DND-41 (cell line): ENCODE measurements at regions not wholly inside any gene's neighbourhood (a gene's known extent, or its start where the extent isn't known, plus 50 kb on each side); places are given as distances from the start of the nearest gene placed in this dataset.
"Not testable (repeated sequence)": the region's sequence is repeated elsewhere in the genome, so short reads cannot be mapped to it uniquely, and the experiment has no call there.

Source experiments
- ATAC-seq: fragments of 200-7000 bp; cut with Tn5 transposase; 3 replicates; pipeline ENCODE4 v1.9.1; 2021; ENCODE audit warnings: low read depth; ENCODE audit not compliant: insufficient read depth
- DNase-seq: peaks from one replicate; pipeline ENCODE4 v3.0.0-alpha.2; 2020
- H2AFZ ChIP-seq: 2 replicates; pipeline ENCODE4 v1.6.0; 2012; ENCODE audit warnings: low read depth, low read length
- H3K27ac ChIP-seq: 2 replicates; pipeline ENCODE4 v1.5.1; 2012; ENCODE audit warnings: low read length, inconsistent platforms
- H3K27me3 ChIP-seq: fragments of 200-600 bp; sonication (generic); 2 replicates; pipeline ENCODE4 v1.6.0; 2012; ENCODE audit warnings: low read length, mild to moderate bottlenecking, inconsistent platforms; ENCODE audit not compliant: insufficient read depth, poor library complexity
- H3K36me3 ChIP-seq: 2 replicates; pipeline ENCODE4 v1.5.1; 2012; ENCODE audit warnings: low read length, inconsistent platforms; ENCODE audit not compliant: insufficient read depth
- H3K4me1 ChIP-seq: 2 replicates; pipeline ENCODE4 v1.5.1; 2012; ENCODE audit warnings: mild to moderate bottlenecking, low read length; ENCODE audit not compliant: insufficient read depth
- H3K4me2 ChIP-seq: 2 replicates; pipeline ENCODE4 v1.6.0; 2012; ENCODE audit warnings: mild to moderate bottlenecking, moderate library complexity, low read length, inconsistent platforms; ENCODE audit not compliant: insufficient read depth
- H3K4me3 ChIP-seq, 2 experiments: fragments of 200-600 bp in 1 of 2; shearing (Covaris generic) in 1 of 2; 2 replicates each; pipeline ENCODE4 v1.5.1; 2012 to 2016; ENCODE audit warnings: inconsistent platforms in 2 of 2, low read length in 2 of 2, mild to moderate bottlenecking in 2 of 2, low read depth in 1 of 2, moderate library complexity in 1 of 2
- H3K79me2 ChIP-seq: 2 replicates; pipeline ENCODE4 v1.6.0; 2012; ENCODE audit warnings: low read length, inconsistent platforms; ENCODE audit not compliant: insufficient read depth
- H3K9ac ChIP-seq: 2 replicates; pipeline ENCODE4 v1.6.0; 2012; ENCODE audit warnings: low read depth, mild to moderate bottlenecking, inconsistent platforms, low read length, moderate library complexity
- H3K9me3 ChIP-seq: 2 replicates; pipeline ENCODE4 v1.5.1; 2012; ENCODE audit warnings: low read length, moderate library complexity, mild to moderate bottlenecking, inconsistent platforms; ENCODE audit not compliant: insufficient read depth, severe bottlenecking
- H4K20me1 ChIP-seq: 2 replicates; pipeline ENCODE4 v1.6.0; 2012; ENCODE audit warnings: low read length; ENCODE audit not compliant: insufficient read depth
- CTCF ChIP-seq: IDR thresholded peaks from 2 replicates; pipeline ENCODE4 v1.5.1; 2012; ENCODE audit warnings: borderline replicate concordance, low read length, moderate library complexity, mild to moderate bottlenecking; ENCODE audit not compliant: poor library complexity, severe bottlenecking; ENCODE audit errors: extremely low read depth

DNA sequence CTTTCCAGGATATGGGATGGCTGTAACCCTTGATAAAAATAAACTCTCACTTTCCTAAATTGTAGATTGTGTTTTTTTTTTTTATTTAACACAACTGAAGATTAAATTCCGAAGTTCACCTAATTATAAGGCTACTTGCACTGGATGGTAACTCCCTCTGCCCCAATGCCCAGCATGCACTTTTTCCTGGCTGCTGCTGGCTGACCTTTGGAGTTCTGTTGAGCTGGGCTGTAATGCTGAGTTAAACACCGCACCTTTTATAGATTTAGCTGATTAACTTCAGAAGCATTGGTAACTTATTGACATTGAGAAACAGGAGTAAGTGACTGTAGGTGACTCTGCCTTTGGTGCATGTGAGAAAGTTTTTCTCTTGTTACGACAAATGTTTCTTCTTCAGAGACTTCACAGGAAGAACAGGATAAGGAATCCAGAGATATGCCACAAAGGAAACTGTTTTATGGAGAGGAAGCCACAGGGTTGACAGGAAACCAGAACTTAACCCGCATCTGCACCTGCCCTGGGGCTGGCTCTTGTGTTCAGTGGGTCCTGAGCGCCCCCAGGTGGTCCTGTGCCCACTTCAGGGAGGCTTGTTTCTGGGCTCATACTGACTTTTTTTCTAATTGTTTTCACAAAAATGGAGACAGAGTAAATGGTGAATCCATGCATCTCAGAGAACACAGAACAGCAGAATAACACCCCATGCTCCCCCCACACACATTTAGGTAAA is 1240.3 kb downstream of the TMEM121 start:
- not testable (repeated sequence) for H2AFZ ChIP-seq, H3K9me3 ChIP-seq, H4K20me1 ChIP-seq, H3K4me3 ChIP-seq, H3K36me3 ChIP-seq, H3K27me3 ChIP-seq, H3K79me2 ChIP-seq
- ATAC-seq: peak; percentile 57
- peak; percentile 60 for TF ChIP-seq CTCF
- Histone ChIP-seq H3K4me1 (peaks cover 76% of the 10 kb centered on the region), H3K9ac (peak overlapping the region; percentile 69), H3K27ac (peak overlapping the region; percentile 100), H3K4me2 (peak overlapping the region; percentile 55)
- DNase-seq: peak; percentile 94

DNA sequence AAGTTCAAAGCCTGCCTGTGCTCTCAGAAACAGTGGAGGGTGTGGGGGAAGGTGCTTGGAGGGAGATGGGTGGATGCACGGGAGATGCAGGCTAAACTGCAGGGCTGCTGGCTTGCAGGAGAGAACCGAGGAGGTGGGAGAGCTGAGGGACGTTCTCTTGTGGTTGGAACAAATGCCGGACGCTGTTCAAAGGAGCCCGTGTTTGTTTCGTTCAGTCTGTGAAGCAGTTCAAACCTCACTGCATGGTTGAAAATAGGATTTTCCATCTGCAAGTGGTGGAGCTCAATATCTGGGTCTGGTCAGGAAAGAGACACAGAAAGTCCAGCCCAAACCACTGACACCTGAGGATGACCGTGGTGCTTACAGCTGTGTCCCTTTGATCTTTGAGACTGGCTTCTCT is 1241.8 kb downstream of the TMEM121 start:
- Histone ChIP-seq H3K9ac (peak overlapping the region; percentile 39), H3K4me1 (peaks cover 83% of the 10 kb centered on the region), H3K27ac (peak overlapping the region; percentile 83)
- not testable (repeated sequence) for H3K36me3 ChIP-seq, H4K20me1 ChIP-seq, H3K79me2 ChIP-seq, H3K9me3 ChIP-seq, H3K4me3 ChIP-seq, H2AFZ ChIP-seq, H3K4me2 ChIP-seq, H3K27me3 ChIP-seq
- DNase-seq (peak; percentile 47), ATAC-seq (peak; percentile 17; the same call in 2 of the 3 replicates)

DNA sequence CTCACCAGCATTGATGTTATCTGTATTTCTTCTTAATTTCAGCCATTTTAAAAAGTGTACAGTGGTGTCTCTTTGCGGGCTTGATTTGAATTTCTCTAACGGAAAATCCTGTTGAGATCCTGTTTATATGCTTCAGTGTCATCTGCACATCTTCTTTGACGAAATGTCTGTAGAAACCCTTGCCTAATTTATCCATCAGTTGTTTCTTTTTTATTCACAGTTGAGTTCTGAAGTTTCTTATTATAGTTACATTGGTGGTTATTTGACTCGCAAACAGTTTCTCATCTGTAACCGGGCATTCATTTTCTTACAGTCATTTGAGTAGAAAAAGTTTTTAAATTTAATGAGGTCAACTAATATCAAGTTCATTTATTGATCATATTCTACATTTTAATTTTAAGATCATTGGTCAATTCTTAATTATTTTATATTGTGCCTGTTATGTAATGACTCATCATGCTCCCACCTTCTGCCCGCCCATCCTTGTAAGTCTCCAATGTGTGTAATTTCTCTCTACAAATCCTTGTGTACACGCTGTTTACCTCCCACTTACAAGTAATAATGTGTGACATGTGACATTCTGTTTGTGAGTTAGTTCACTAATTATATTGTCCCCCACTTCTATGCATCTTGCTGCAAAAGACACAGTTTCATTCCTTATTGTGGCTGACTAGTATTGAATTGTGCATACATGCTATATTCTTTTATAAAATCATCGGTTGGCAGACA is 1242.8 kb downstream of the TMEM121 start:
- DNase-seq, H3K4me3 ChIP-seq, H4K20me1 ChIP-seq, ATAC-seq, H3K79me2 ChIP-seq, H3K27me3 ChIP-seq, H3K9me3 ChIP-seq, H2AFZ ChIP-seq, H3K36me3 ChIP-seq: not testable (repeated sequence)
- peak overlapping the region; percentile 39 for H3K9ac ChIP-seq
- H3K27ac ChIP-seq: peak overlapping the region; percentile 98
- peak overlapping the region; percentile 41; the same call in 1 of the 2 replicates for H3K4me2 ChIP-seq
- peaks cover 88% of the 10 kb centered on the region for H3K4me1 ChIP-seq

- peak overlapping the region; percentile 98 for H3K27ac ChIP-seq
- H3K79me2 ChIP-seq, H2AFZ ChIP-seq, H3K9me3 ChIP-seq, H3K27me3 ChIP-seq, DNase-seq, H3K36me3 ChIP-seq, H4K20me1 ChIP-seq, H3K4me3 ChIP-seq: not testable (repeated sequence)
- H3K4me2 ChIP-seq: peak overlapping the region; percentile 42
- peak; percentile 65 for ATAC-seq
- peak overlapping the region; percentile 48 for H3K9ac ChIP-seq
- peaks cover 88% of the 10 kb centered on the region for H3K4me1 ChIP-seq
Measured at GRCh38 chr14:106770158-106770672, 1243.8 kb downstream of the TMEM121 start.

DNA sequence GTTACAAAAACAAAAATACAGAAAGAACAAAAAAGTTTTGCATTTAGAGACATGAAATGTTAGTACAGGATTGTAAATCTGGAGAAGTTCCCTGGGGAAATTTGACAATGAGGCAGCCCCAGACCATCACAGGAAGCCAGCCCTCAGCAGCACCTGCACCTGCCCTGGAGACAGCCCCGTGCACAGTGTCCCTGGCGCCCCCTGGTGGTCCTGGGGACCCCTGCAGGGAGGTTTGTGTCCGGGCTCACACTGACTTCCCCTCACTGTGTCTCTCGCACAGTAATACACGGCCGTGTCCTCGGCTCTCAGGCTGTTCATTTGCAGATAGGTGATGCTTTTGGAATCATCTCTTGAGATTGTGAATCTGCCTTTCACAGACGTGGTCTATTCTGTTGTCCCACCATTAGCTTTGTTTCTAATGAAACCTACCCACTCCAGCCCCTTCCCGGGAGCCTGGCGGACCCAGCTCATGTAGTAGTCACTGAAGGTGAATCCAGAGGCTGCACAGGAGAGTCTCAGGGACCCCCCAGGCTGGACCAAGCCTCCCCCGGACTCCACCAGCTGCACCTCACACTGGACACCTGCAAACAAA is 1248.6 kb downstream of the TMEM121 start:
- H4K20me1 ChIP-seq, H2AFZ ChIP-seq, H3K79me2 ChIP-seq, H3K36me3 ChIP-seq, H3K27me3 ChIP-seq, H3K4me3 ChIP-seq, H3K9me3 ChIP-seq: not testable (repeated sequence)
- peak; percentile 90 for DNase-seq
- peak; percentile 43 for ATAC-seq
- peaks cover 66% of the 10 kb centered on the region for H3K4me1 ChIP-seq
- H3K4me2 ChIP-seq: peak overlapping the region; percentile 44
- peak; percentile 70 for TF ChIP-seq CTCF
- H3K9ac ChIP-seq: peak overlapping the region; percentile 59
- H3K27ac ChIP-seq: peak overlapping the region; percentile 98
